Ovary (tissue), 3 donors: ENCODE measurements at regions not wholly inside any gene's neighbourhood (a gene's known extent, or its start where the extent isn't known, plus 50 kb on each side); places are given as distances from the start of the nearest gene placed in this dataset.

ENCODE experiments used
- CTCF ChIP-seq, 3 donors: fragments of 450-650 bp in 2 of 3; fragments of 200-600 bp in 1 of 3; IDR thresholded peaks; one replicate each; pipeline versions ENCODE4 v1.5.1 to v1.8.0; 2016 to 2022; ENCODE audit warnings: antibody characterized with exemption in 3 of 3, mild to moderate bottlenecking in 1 of 3
- EP300 ChIP-seq: sonication (generic); formaldehyde crosslinking; IDR thresholded peaks from one replicate; pipeline ENCODE4 v1.6.1; 2017; ENCODE audit warnings: antibody characterized with exemption
- POLR2A ChIP-seq: fragments of 450-650 bp; IDR thresholded peaks from one replicate; pipeline ENCODE4 v1.6.1; 2017; ENCODE audit warnings: antibody characterized with exemption, mild to moderate bottlenecking, moderate library complexity
- donor health status: DM: no; HTN: no; CAD: no.

- TF ChIP-seq POLR2A (no peak), CTCF (IDR thresholded peaks at IDR 0.05) (no peak), EP300 (no peak)
These were observed 617.7 kb downstream of the IRS1 start for GRCh38 chr2:226181909-226182308.
